Chondrocyte (in vitro differentiated cells): ENCODE measurements at regions not wholly inside any gene's neighbourhood (a gene's known extent, or its start where the extent isn't known, plus 50 kb on each side); places are given as distances from the start of the nearest gene placed in this dataset.
A peak's percentile ranks its signal among the peaks of the same experiment; 100 is the strongest.

Experiments used
- DNase-seq: peaks from one replicate; pipeline ENCODE4 v3.0.0; 2021; ENCODE audit warnings: mixed read lengths, low spot score
- H3K27ac Mint-ChIP-seq: one replicate; pipeline ENCODE4 v1.8.0; 2021; ENCODE audit warnings: mild to moderate bottlenecking, moderate library complexity, mixed read lengths; ENCODE audit not compliant: unreplicated experiment
- H3K27me3 Mint-ChIP-seq: 2 replicates; pipeline ENCODE4 v1.8.0; 2021; ENCODE audit warnings: low read depth, mixed read lengths
- H3K36me3 Mint-ChIP-seq: 2 replicates; pipeline ENCODE4 v1.8.0; 2021; ENCODE audit warnings: low read depth, mixed read lengths
- H3K4me1 Mint-ChIP-seq: 2 replicates; pipeline ENCODE4 v1.8.0; 2021; ENCODE audit warnings: low read depth, mild to moderate bottlenecking, mixed read lengths
- H3K4me3 Mint-ChIP-seq: one replicate; pipeline ENCODE4 v1.8.0; 2021; ENCODE audit warnings: mild to moderate bottlenecking, moderate library complexity, mixed read lengths; ENCODE audit not compliant: unreplicated experiment
- H3K9me3 Mint-ChIP-seq: 2 replicates; pipeline ENCODE4 v1.8.0; 2021; ENCODE audit warnings: low read depth, mixed read lengths
- TF ChIP-seq, protein P1 (sequence below): fragments of 200-600 bp; sonication (generic); IDR thresholded peaks from 2 replicates; pipeline ENCODE4 v1.5.0; 2021; ENCODE audit warnings: antibody characterized with exemption, mild to moderate bottlenecking, moderate library complexity

DNA sequence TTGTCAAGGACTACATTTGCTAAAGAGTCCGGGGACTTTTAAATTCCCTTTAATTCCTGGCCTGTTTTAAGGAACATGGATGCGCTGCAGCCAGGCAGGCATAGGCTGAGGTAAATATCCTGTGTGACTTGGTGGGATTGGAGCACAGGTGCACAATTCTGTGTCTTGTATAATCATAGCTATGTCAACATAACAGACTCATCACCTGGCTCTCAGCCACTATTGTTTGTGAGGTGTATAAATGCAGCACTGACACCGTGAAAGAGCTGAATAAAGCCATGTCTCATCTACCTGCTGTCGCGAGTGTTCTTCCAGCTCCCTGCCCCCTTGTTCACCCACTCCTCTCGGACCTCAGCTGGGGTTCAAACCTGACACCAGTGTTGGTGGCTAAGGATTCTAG lies 109.7 kb downstream of the MFSD1 start:
- no peaks in the 10 kb centered on the region for H3K36me3 Mint-ChIP-seq
- H3K27ac Mint-ChIP-seq = no peak overlapping the region
- H3K27me3 Mint-ChIP-seq = peaks cover 25% of the 10 kb centered on the region
- TF ChIP-seq, protein P1, sequence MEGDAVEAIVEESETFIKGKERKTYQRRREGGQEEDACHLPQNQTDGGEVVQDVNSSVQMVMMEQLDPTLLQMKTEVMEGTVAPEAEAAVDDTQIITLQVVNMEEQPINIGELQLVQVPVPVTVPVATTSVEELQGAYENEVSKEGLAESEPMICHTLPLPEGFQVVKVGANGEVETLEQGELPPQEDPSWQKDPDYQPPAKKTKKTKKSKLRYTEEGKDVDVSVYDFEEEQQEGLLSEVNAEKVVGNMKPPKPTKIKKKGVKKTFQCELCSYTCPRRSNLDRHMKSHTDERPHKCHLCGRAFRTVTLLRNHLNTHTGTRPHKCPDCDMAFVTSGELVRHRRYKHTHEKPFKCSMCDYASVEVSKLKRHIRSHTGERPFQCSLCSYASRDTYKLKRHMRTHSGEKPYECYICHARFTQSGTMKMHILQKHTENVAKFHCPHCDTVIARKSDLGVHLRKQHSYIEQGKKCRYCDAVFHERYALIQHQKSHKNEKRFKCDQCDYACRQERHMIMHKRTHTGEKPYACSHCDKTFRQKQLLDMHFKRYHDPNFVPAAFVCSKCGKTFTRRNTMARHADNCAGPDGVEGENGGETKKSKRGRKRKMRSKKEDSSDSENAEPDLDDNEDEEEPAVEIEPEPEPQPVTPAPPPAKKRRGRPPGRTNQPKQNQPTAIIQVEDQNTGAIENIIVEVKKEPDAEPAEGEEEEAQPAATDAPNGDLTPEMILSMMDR = no peak
- H3K4me1 Mint-ChIP-seq = no peaks in the 10 kb centered on the region
- no peak overlapping the region for H3K4me3 Mint-ChIP-seq
- no peaks in the 10 kb centered on the region for H3K9me3 Mint-ChIP-seq
- DNase-seq = no peak

- no peaks in the 10 kb centered on the region for H3K9me3 Mint-ChIP-seq
- DNase-seq = no peak
- H3K4me3 Mint-ChIP-seq = no peak overlapping the region
Observed at GRCh38 chr3:158912188-158912587, 110.3 kb downstream of the MFSD1 start.

DNA sequence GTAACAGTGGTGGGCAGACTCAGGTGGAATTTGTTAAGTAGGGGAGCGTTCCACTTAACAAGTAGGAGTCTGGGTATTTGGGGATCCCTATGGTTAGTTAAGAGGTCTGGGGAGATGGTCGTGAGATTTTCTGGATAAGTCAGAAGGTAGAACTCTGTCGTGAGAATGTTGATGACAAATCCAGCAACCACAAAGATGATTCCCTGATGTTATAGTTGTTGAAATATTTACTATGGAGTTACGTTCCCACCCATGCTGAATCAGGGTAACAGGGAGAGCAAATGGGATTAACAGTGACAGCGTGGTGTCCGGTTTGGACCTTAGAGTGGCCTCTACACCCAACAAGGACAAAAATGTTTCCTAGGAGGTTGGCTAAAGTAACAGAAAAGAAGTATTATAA lies 110.8 kb downstream of the MFSD1 start:
- H3K4me1 Mint-ChIP-seq = no peaks in the 10 kb centered on the region
- no peak overlapping the region for H3K27ac Mint-ChIP-seq
- DNase-seq = no peak
- no peaks in the 10 kb centered on the region for H3K9me3 Mint-ChIP-seq
- peaks cover 19% of the 10 kb centered on the region for H3K27me3 Mint-ChIP-seq
- TF ChIP-seq, protein P1 = no peak
- no peak overlapping the region for H3K4me3 Mint-ChIP-seq
- no peaks in the 10 kb centered on the region for H3K36me3 Mint-ChIP-seq

More at GRCh38 chr3:158912188-158912587, 110.3 kb downstream of the MFSD1 start:
- Mint-ChIP-seq H3K4me1 (no peaks in the 10 kb centered on the region), H3K27me3 (peaks cover 22% of the 10 kb centered on the region), H3K36me3 (no peaks in the 10 kb centered on the region), H3K27ac (no peak overlapping the region)
- TF ChIP-seq, protein P1 = peak; percentile 21

DNA sequence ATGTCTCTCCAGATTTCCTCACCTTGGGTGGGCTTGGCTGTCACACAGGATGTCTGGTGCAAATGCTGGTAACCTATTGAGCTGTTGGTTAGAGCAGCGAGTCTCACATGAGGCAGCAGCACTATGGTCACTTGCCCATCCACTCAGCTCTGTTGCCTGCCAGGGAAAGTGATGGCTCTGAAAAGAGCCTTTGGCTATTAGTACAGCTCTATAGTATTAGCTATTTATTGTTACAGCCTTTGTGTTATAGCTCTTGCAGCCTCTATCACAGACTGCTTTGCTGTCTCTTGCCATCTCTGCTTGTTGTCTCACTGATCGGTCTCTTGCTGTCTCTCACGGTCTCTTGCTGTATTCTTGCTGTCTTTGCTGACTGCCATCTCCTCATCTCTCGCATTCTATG lies 114.3 kb downstream of the MFSD1 start:
- H3K27ac Mint-ChIP-seq = no peak overlapping the region
- H3K9me3 Mint-ChIP-seq = no peaks in the 10 kb centered on the region
- H3K4me3 Mint-ChIP-seq = no peak overlapping the region
- DNase-seq = no peak
- H3K36me3 Mint-ChIP-seq = no peaks in the 10 kb centered on the region
- TF ChIP-seq, protein P1 = no peak
- H3K27me3 Mint-ChIP-seq = peaks cover 22% of the 10 kb centered on the region
- H3K4me1 Mint-ChIP-seq = peaks cover 3% of the 10 kb centered on the region

- DNase-seq = no peak
- Mint-ChIP-seq H3K36me3 (no peaks in the 10 kb centered on the region), H3K4me1 (peaks cover 3% of the 10 kb centered on the region), H3K27me3 (peaks cover 18% of the 10 kb centered on the region), H3K9me3 (no peaks in the 10 kb centered on the region), H3K27ac (no peak overlapping the region), H3K4me3 (no peak overlapping the region)
- TF ChIP-seq, protein P1 = peak; percentile 85
Observed at GRCh38 chr3:158918008-158918407, 116.2 kb downstream of the MFSD1 start.
